ENCODE measurements at regions not wholly inside any gene's neighbourhood (a gene's known extent, or its start where the extent isn't known, plus 50 kb on each side); places are given as distances from the start of the nearest gene placed in this dataset.

- Histone ChIP-seq H3K27me3 (ENCODE audit: control insufficient read depth, insufficient read depth, low read length) (no peaks in the 10 kb centered on the region), H3K4me1 (ENCODE audit: control insufficient read depth, insufficient read depth, low read length) (no peaks in the 10 kb centered on the region), H3K36me3 (ENCODE audit: control insufficient read depth, insufficient read depth, low read length) (no peaks in the 10 kb centered on the region), H3K27ac (ENCODE audit: low read length) (no peak overlapping the region), H3K4me3 (ENCODE audit: low read length) (no peak overlapping the region), H3K9me3 (ENCODE audit: control insufficient read depth, low read depth, low read length) (no peaks in the 10 kb centered on the region)
- WGBS (ENCODE audit: insufficient coverage, low lambda C conversion rate), result 92% methylated on average over 1 of the region's 1 CpG
- no peak for DNase-seq
Observed at GRCh38 chr2:125553768-125554167, 1102.2 kb upstream of the GYPC start.

DNA sequence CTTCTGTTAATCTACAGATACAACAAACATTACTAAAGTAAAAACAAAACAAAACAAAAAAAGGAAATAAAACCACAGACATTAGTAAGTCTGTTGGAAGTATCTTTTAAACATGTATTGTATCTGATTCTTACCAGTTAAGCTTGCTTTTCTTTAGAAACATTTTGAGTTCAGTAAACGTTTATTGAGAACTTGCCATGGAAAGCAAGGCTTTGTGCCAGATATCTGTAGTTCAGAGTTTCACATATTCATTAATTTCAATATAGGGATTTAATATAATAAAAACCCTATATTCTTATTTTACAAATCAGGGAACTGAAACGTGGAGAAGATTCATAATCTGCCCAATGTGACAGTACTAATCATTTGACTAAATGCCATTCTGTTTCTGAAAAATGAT is 1101.0 kb upstream of the GYPC start:
- no peak for DNase-seq
- no peaks in the 10 kb centered on the region for H3K36me3 ChIP-seq (ENCODE audit: control insufficient read depth, insufficient read depth, low read length)
- H3K4me3 ChIP-seq (ENCODE audit: low read length), result no peak overlapping the region
- H3K27ac ChIP-seq (ENCODE audit: low read length), result no peak overlapping the region
- H3K9me3 ChIP-seq (ENCODE audit: control insufficient read depth, low read depth, low read length), result no peaks in the 10 kb centered on the region
- no peaks in the 10 kb centered on the region for H3K4me1 ChIP-seq (ENCODE audit: control insufficient read depth, insufficient read depth, low read length)
- 100% methylated on average over 2 of the region's 2 CpGs for WGBS (ENCODE audit: insufficient coverage, low lambda C conversion rate)
- no peaks in the 10 kb centered on the region for H3K27me3 ChIP-seq (ENCODE audit: control insufficient read depth, insufficient read depth, low read length)

DNA sequence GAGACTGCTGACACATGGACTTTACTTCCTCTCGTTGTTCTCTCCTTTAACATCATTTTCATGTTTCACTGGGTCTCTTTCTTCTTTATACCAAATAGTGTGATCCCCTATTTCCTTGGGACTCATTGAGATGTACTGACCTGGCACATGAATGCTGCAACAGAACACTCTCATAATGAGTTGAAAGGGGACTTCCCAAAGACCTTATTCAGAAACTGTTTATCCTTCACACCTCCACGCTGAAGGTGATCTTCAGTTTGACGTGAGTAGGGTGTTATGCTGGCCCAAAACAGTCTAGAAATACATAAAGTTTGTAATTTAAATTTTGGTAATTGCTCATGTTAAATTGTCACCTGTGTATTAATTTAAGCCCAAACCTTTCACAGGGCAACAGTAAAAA is 1096.8 kb upstream of the GYPC start:
- Histone ChIP-seq H3K4me3 (ENCODE audit: low read length) (no peak overlapping the region), H3K36me3 (ENCODE audit: control insufficient read depth, insufficient read depth, low read length) (no peaks in the 10 kb centered on the region), H3K4me1 (ENCODE audit: control insufficient read depth, insufficient read depth, low read length) (no peaks in the 10 kb centered on the region), H3K9me3 (ENCODE audit: control insufficient read depth, low read depth, low read length) (no peaks in the 10 kb centered on the region), H3K27ac (ENCODE audit: low read length) (no peak overlapping the region), H3K27me3 (ENCODE audit: control insufficient read depth, insufficient read depth, low read length) (no peaks in the 10 kb centered on the region)
- DNase-seq, result no peak
- WGBS (ENCODE audit: insufficient coverage, low lambda C conversion rate), result 67% methylated on average over 1 of the region's 3 CpGs

- H3K4me3 ChIP-seq (ENCODE audit: low read length), result no peak overlapping the region
- no peak for DNase-seq
- H3K4me1 ChIP-seq (ENCODE audit: control insufficient read depth, insufficient read depth, low read length), result no peaks in the 10 kb centered on the region
- no CpG with 5 or more reads among the region's 1 CpG for WGBS (ENCODE audit: insufficient coverage, low lambda C conversion rate)
- no peaks in the 10 kb centered on the region for H3K36me3 ChIP-seq (ENCODE audit: control insufficient read depth, insufficient read depth, low read length)
- no peaks in the 10 kb centered on the region for H3K27me3 ChIP-seq (ENCODE audit: control insufficient read depth, insufficient read depth, low read length)
- no peaks in the 10 kb centered on the region for H3K9me3 ChIP-seq (ENCODE audit: control insufficient read depth, low read depth, low read length)
- H3K27ac ChIP-seq (ENCODE audit: low read length), result no peak overlapping the region
Observed at GRCh38 chr2:125560855-125561254, 1095.1 kb upstream of the GYPC start.

- DNase-seq, result no peak
- Histone ChIP-seq H3K9me3 (ENCODE audit: control insufficient read depth, low read depth, low read length) (no peaks in the 10 kb centered on the region), H3K36me3 (ENCODE audit: control insufficient read depth, insufficient read depth, low read length) (no peaks in the 10 kb centered on the region), H3K27me3 (ENCODE audit: control insufficient read depth, insufficient read depth, low read length) (no peaks in the 10 kb centered on the region), H3K4me1 (ENCODE audit: control insufficient read depth, insufficient read depth, low read length) (no peaks in the 10 kb centered on the region), H3K27ac (ENCODE audit: low read length) (no peak overlapping the region), H3K4me3 (ENCODE audit: low read length) (no peak overlapping the region)
- WGBS (ENCODE audit: insufficient coverage, low lambda C conversion rate), result 80% methylated on average over 1 of the region's 3 CpGs
Observed at GRCh38 chr2:125561302-125561701, 1094.7 kb upstream of the GYPC start.

DNA sequence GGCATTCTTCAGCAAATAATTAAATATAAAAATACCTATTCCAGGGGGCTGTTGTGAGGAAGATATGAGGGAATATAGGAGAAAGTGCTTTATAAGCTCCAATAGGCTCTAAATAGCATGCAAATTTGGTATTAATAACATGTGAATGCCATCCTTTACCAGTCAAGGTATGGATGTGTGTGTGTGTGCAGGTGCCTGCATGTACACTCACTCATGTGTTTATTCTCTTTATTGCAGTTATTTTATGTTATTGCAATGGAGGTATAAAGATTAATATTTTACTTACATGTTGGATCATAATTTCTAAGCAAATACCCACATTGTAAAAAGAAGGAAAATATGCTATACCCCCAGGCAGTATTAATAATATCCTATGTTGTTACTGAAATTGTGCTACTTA is 1093.0 kb upstream of the GYPC start:
- no peak overlapping the region for H3K4me3 ChIP-seq (ENCODE audit: low read length)
- H3K4me1 ChIP-seq (ENCODE audit: control insufficient read depth, insufficient read depth, low read length), result no peaks in the 10 kb centered on the region
- no peak overlapping the region for H3K27ac ChIP-seq (ENCODE audit: low read length)
- DNase-seq, result no peak
- no peaks in the 10 kb centered on the region for H3K27me3 ChIP-seq (ENCODE audit: control insufficient read depth, insufficient read depth, low read length)
- H3K9me3 ChIP-seq (ENCODE audit: control insufficient read depth, low read depth, low read length), result no peaks in the 10 kb centered on the region
- no peaks in the 10 kb centered on the region for H3K36me3 ChIP-seq (ENCODE audit: control insufficient read depth, insufficient read depth, low read length)

GRCh38 chr2:125564471-125564870 is 1091.5 kb upstream of the GYPC start:
- no CpG with 5 or more reads among the region's 4 CpGs for WGBS (ENCODE audit: insufficient coverage, low lambda C conversion rate)
- no peak for DNase-seq

DNA sequence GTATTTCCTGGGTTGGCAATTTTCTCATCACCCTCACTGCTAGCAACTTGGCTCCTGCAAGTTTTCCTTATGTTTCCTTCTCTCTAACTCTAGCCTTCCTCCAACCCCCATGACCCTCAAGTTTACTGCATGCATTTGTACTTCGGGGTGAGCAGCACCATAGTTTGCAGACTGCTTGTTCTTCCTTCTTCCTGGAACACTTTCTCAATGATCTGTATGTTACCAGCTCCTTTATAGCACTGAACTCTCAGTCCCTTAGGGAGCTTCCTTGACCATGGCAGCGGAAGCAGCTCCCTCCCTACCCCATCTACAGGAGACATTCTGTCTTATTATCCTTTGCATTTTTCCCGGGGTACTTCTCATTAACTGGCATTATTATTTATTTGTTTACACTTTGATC is 1089.5 kb upstream of the GYPC start:
- 100% methylated on average over 1 of the region's 3 CpGs for WGBS (ENCODE audit: insufficient coverage, low lambda C conversion rate)

More at GRCh38 chr2:125564471-125564870, 1091.5 kb upstream of the GYPC start:
- Histone ChIP-seq H3K27ac (ENCODE audit: low read length) (no peak overlapping the region), H3K36me3 (ENCODE audit: control insufficient read depth, insufficient read depth, low read length) (no peaks in the 10 kb centered on the region), H3K4me1 (ENCODE audit: control insufficient read depth, insufficient read depth, low read length) (no peaks in the 10 kb centered on the region), H3K9me3 (ENCODE audit: control insufficient read depth, low read depth, low read length) (no peaks in the 10 kb centered on the region), H3K4me3 (ENCODE audit: low read length) (no peak overlapping the region), H3K27me3 (ENCODE audit: control insufficient read depth, insufficient read depth, low read length) (no peaks in the 10 kb centered on the region)

DNA sequence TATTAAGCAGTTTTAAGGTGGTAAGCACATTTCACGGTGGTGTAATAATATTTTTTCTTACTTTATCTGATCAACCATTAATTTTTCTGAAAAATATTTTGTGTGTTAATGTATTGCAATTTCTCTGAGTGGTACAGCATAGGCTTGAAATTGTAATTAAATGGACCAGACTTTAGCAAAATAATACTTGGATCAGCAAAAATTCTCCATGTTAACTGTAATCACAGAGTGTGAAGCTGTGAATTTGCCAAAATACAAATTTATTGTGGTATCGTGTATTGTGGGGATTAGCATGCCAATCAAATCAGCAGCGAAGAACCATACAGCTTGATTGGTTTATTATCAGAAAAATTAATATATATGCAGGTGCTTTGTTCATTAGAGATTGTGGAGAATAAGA is 1088.9 kb upstream of the GYPC start:
- Histone ChIP-seq H3K27me3 (ENCODE audit: control insufficient read depth, insufficient read depth, low read length) (no peaks in the 10 kb centered on the region), H3K4me3 (ENCODE audit: low read length) (no peak overlapping the region), H3K36me3 (ENCODE audit: control insufficient read depth, insufficient read depth, low read length) (no peaks in the 10 kb centered on the region), H3K4me1 (ENCODE audit: control insufficient read depth, insufficient read depth, low read length) (no peaks in the 10 kb centered on the region), H3K9me3 (ENCODE audit: control insufficient read depth, low read depth, low read length) (no peaks in the 10 kb centered on the region), H3K27ac (ENCODE audit: low read length) (no peak overlapping the region)
- no peak for DNase-seq
- WGBS (ENCODE audit: insufficient coverage, low lambda C conversion rate), result 90% methylated on average over 2 of the region's 3 CpGs

More for the DNA sequence above, 1089.5 kb upstream of the GYPC start:
- Histone ChIP-seq H3K4me3 (ENCODE audit: low read length) (no peak overlapping the region), H3K9me3 (ENCODE audit: control insufficient read depth, low read depth, low read length) (no peaks in the 10 kb centered on the region), H3K27ac (ENCODE audit: low read length) (no peak overlapping the region), H3K27me3 (ENCODE audit: control insufficient read depth, insufficient read depth, low read length) (no peaks in the 10 kb centered on the region), H3K4me1 (ENCODE audit: control insufficient read depth, insufficient read depth, low read length) (no peaks in the 10 kb centered on the region), H3K36me3 (ENCODE audit: control insufficient read depth, insufficient read depth, low read length) (no peaks in the 10 kb centered on the region)
- DNase-seq, result no peak

GRCh38 chr2:125572660-125573059 is 1083.3 kb upstream of the GYPC start:
- Histone ChIP-seq H3K4me1 (ENCODE audit: control insufficient read depth, insufficient read depth, low read length) (no peaks in the 10 kb centered on the region), H3K9me3 (ENCODE audit: control insufficient read depth, low read depth, low read length) (no peaks in the 10 kb centered on the region), H3K27ac (ENCODE audit: low read length) (no peak overlapping the region), H3K27me3 (ENCODE audit: control insufficient read depth, insufficient read depth, low read length) (no peaks in the 10 kb centered on the region), H3K36me3 (ENCODE audit: control insufficient read depth, insufficient read depth, low read length) (no peaks in the 10 kb centered on the region), H3K4me3 (ENCODE audit: low read length) (no peak overlapping the region)
- DNase-seq, result no peak
- no CpG with 5 or more reads among the region's 2 CpGs for WGBS (ENCODE audit: insufficient coverage, low lambda C conversion rate)

DNA sequence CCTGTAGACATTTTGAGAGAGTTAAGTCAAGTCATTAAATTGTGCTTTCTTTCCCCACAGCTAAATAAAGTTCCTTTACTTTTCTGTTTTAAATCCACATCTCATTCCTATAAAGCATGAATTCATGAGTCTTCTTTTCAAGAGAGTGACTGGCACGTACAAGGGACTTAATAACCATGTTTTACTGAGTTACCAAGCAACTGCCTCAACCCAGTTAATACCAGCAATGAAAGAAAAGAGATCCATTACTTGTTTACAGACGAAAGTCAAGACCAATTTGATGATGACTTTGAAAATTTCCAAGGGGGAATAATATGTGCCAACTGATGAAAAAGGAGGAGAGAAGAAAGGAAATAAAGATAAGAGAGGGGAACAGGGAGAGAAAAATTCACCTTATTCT is 1082.5 kb upstream of the GYPC start:
- Histone ChIP-seq H3K27me3 (ENCODE audit: control insufficient read depth, insufficient read depth, low read length) (no peaks in the 10 kb centered on the region), H3K36me3 (ENCODE audit: control insufficient read depth, insufficient read depth, low read length) (no peaks in the 10 kb centered on the region), H3K4me3 (ENCODE audit: low read length) (no peak overlapping the region), H3K9me3 (ENCODE audit: control insufficient read depth, low read depth, low read length) (no peaks in the 10 kb centered on the region), H3K27ac (ENCODE audit: low read length) (no peak overlapping the region), H3K4me1 (ENCODE audit: control insufficient read depth, insufficient read depth, low read length) (no peaks in the 10 kb centered on the region)
- WGBS (ENCODE audit: insufficient coverage, low lambda C conversion rate), result 40% methylated on average over 2 of the region's 2 CpGs
- DNase-seq, result no peak
